Calu3 (cell line): ENCODE measurements at regions not wholly inside any gene's neighbourhood (a gene's known extent, or its start where the extent isn't known, plus 50 kb on each side); places are given as distances from the start of the nearest gene placed in this dataset.

Source experiments
- BruUV-seq: library from RNA; stranded (reverse); fragments of 400-500 nt; replicated peaks from 2 replicates; lab custom pipeline; 2021; lab: Mats Ljungman, UMichigan
- CTCF ChIA-PET: fragments of 300-600 bp; sonication (Branson Sonifier 250); formaldehyde crosslinking; loops from one replicate; lab custom pipeline; 2022; ENCODE audit warnings: antibody characterized with exemption; lab: Charles Lee
- DNase-seq: peaks from one replicate; pipeline ENCODE4 v3.0.0; 2022
- H3K27ac Mint-ChIP-seq: one replicate; pipeline ENCODE4 v1.8.0; 2022; ENCODE audit warnings: mixed read lengths; ENCODE audit not compliant: unreplicated experiment
- H3K27me3 Mint-ChIP-seq: one replicate; pipeline ENCODE4 v1.8.0; 2022; ENCODE audit warnings: mixed read lengths; ENCODE audit not compliant: unreplicated experiment
- H3K36me3 Mint-ChIP-seq: one replicate; pipeline ENCODE4 v1.8.0; 2022; ENCODE audit warnings: mild to moderate bottlenecking, moderate library complexity, mixed read lengths; ENCODE audit not compliant: insufficient read depth, unreplicated experiment
- H3K4me1 Mint-ChIP-seq: one replicate; pipeline ENCODE4 v1.8.0; 2022; ENCODE audit warnings: mild to moderate bottlenecking, low read depth, mixed read lengths; ENCODE audit not compliant: unreplicated experiment
- H3K4me3 Mint-ChIP-seq: one replicate; pipeline ENCODE4 v1.8.0; 2022; ENCODE audit warnings: mild to moderate bottlenecking, low read depth, moderate library complexity, mixed read lengths; ENCODE audit not compliant: unreplicated experiment
- H3K9me3 Mint-ChIP-seq: one replicate; pipeline ENCODE4 v1.8.0; 2022; ENCODE audit warnings: low read depth, mixed read lengths; ENCODE audit not compliant: unreplicated experiment
- CTCF ChIP-seq: fragments of 200-600 bp; IDR thresholded peaks from one replicate; pipeline ENCODE4 v1.8.0; 2022; ENCODE audit warnings: antibody characterized with exemption; ENCODE audit not compliant: unreplicated experiment
- intact Hi-C: fragments of 100-400 bp; cut with micrococcal nuclease; formaldehyde crosslinking; loops from one replicate; pipeline ENCODE4 v1.10.0; 2022; ENCODE audit not compliant: unreplicated experiment

GRCh38 chr18:38244480-38244879, 678.9 kb upstream of the CELF4 start:
- no TSS peak for BruUV-seq
- intact Hi-C loops, result no loop called here
- H3K36me3 Mint-ChIP-seq, result no peaks in the 10 kb centered on the region
- H3K4me1 Mint-ChIP-seq, result no peaks in the 10 kb centered on the region
- no peak for TF ChIP-seq CTCF
- no peak overlapping the region for H3K27ac Mint-ChIP-seq
- CTCF ChIA-PET, result no interaction called here
- H3K9me3 Mint-ChIP-seq, result no peaks in the 10 kb centered on the region
- H3K4me3 Mint-ChIP-seq, result no peak overlapping the region
- no peak for DNase-seq
- H3K27me3 Mint-ChIP-seq, result no peaks in the 10 kb centered on the region

GRCh38 chr18:38243291-38243690, 677.7 kb upstream of the CELF4 start:
- no peaks in the 10 kb centered on the region for H3K27me3 Mint-ChIP-seq
- no peak for TF ChIP-seq CTCF
- DNase-seq, result no peak
- no peaks in the 10 kb centered on the region for H3K9me3 Mint-ChIP-seq
- CTCF ChIA-PET, result no interaction called here
- no peak overlapping the region for H3K4me3 Mint-ChIP-seq
- H3K36me3 Mint-ChIP-seq, result no peaks in the 10 kb centered on the region
- H3K4me1 Mint-ChIP-seq, result no peaks in the 10 kb centered on the region
- H3K27ac Mint-ChIP-seq, result no peak overlapping the region
- intact Hi-C loops, result no loop called here
- no TSS peak for BruUV-seq

- Mint-ChIP-seq H3K4me3 (no peak overlapping the region), H3K27me3 (no peaks in the 10 kb centered on the region), H3K9me3 (peaks cover 4% of the 10 kb centered on the region), H3K36me3 (no peaks in the 10 kb centered on the region), H3K4me1 (no peaks in the 10 kb centered on the region), H3K27ac (no peak overlapping the region)
- CTCF ChIA-PET, result no interaction called here
- intact Hi-C loops, result no loop called here
- no peak for TF ChIP-seq CTCF
- no peak for DNase-seq
- no TSS peak for BruUV-seq
Measured at GRCh38 chr18:38241736-38242135, 676.1 kb upstream of the CELF4 start.

- TF ChIP-seq CTCF, result no peak
- intact Hi-C loops, result no loop called here
- H3K4me3 Mint-ChIP-seq, result no peak overlapping the region
- no TSS peak for BruUV-seq
- peaks cover 4% of the 10 kb centered on the region for H3K9me3 Mint-ChIP-seq
- H3K27ac Mint-ChIP-seq, result no peak overlapping the region
- H3K27me3 Mint-ChIP-seq, result no peaks in the 10 kb centered on the region
- no peaks in the 10 kb centered on the region for H3K4me1 Mint-ChIP-seq
- no peak for DNase-seq
- no peaks in the 10 kb centered on the region for H3K36me3 Mint-ChIP-seq
- CTCF ChIA-PET, result no interaction called here
Measured at GRCh38 chr18:38241216-38241615, 675.6 kb upstream of the CELF4 start.
